NCI-H510A (cell line): ENCODE measurements at regions not wholly inside any gene's neighbourhood (a gene's known extent, or its start where the extent isn't known, plus 50 kb on each side); places are given as distances from the start of the nearest gene placed in this dataset.
"Not testable (repeated sequence)": the region's sequence is repeated elsewhere in the genome, so short reads cannot be mapped to it uniquely, and the experiment has no call there.

Experiments
- DNase-seq: peaks from one replicate; lab custom pipeline; 2025; lab: John Stamatoyannopoulos, UW

DNA sequence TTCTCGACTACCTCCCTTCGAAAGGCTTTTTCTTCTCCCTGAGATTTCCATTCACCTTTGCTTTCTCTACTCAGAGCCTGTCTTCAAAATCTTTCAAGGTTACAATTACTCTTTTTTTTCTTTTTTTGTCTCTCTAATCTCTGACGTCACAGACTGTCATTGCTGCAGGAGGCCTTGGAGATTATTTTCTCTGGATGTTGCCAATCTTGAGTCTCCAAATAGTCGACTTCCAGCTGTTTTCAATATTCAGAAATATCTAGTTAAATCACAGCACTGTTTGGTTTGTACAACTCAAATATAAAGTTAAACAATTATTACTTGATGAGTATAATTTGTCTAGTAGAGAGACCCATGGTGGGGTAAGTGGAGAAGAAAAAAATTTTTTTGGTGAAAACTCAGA is 359.0 kb upstream of the BOD1L1 start:
- DNase-seq, result no peak

DNA sequence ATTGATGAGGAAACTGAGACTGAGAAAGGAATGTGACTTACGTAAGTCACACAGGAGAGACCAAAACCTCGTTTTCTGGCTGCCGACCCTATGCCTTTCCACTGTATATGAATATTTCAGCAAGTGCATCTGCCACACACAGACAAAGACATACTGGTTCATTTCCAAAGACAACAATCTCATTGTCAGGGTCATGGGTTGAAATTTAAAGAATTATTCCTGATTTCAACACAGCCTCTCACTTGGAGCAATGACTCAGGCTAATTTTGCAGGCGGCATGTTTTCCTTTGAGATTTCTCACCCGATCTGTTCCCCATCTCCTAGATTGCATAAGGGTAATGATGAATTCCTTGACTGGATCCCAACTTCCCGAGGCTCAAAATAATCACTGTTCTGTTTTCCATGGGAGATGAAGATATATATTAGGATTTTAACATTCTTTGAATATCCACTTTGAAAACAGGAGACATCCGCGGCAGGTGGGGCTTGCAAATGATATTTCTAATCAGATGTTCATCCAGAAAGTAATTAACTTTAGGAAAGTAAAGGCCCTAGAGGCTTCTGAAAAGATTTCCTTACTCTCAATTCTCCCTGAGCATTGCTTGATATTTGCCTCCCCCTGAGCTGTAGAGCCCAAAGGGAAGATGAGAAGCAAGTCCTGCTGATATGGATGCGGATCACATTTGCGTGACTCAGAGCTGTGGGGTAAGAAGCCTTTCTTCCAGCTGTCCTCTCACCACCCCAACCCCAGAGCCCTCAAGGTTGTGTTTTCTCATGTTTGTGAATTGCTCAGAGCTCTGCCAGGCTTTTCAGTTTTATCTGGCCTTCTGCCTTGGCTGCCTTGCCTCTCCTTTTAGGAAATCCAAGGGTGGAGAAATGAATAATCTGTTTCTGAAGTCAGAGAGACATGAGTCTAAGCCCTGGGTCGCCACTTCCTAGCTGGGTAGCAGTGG is 361.1 kb upstream of the BOD1L1 start:
- DNase-seq, result no peak

DNA sequence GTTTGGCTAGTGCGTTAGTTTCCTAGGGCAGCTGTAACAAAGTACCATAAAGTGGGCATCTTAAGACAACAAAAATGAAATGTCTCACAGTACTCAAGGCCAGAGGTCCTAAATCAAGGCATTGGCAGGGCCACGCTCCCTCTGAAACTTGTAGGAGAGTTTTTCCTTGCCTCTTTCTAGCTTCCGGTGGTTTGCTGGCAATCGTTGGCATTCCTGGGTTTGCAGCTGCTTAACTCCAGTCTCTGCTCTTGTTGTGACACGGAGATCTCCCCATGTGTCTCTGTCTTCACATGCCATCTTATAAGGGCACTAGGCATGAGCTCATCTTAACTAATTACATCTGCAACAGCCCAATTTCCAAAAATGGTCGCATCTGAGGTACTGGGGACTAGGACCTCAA is 362.0 kb upstream of the BOD1L1 start:
- DNase-seq, result no peak

DNA sequence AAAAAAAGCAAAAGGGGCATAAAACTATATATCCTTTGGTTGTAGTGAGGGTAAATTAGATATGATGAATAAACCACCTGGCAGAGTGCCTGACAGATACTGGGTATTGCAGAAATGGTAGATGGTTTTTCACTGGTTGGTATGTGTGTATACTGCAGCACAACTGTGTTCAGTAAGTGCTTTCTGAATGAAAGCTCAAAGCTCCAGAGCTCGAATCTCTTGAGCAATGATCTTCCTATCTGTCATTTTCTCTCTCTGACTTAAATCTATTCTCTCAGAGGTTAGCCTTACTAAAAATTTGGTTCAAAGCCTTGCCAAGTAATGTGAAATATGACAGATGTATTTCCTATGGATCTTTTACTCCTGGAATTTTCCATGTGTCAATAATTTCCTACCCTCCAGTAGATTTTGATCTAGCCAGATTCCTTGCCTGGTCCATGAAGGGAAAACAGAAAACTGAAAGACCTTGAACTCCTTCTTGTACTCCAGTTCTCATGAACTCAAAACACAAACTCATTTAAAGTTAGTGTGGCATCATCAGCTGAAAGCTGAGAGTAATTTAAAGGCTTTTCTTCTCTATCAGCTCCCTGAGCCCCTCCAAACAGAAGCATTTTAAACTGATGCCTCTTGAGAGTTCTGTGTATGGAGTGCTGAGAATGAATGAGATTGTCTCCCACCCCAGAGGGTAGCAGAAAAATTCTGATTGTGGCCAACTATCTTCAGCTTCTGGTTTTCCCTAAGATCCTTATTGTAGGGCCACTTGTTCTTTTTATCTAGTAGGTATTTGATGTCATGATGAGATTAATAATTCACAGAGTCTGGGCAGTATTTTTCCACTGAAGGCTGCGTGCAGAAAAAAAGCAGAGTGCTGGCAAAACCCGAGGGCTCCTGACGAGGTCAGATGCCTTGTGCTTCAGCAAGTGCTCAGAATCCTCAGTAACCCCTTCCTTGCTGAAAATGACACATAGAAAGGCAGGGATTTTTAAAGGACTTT is 363.4 kb upstream of the BOD1L1 start:
- DNase-seq, result no peak

DNA sequence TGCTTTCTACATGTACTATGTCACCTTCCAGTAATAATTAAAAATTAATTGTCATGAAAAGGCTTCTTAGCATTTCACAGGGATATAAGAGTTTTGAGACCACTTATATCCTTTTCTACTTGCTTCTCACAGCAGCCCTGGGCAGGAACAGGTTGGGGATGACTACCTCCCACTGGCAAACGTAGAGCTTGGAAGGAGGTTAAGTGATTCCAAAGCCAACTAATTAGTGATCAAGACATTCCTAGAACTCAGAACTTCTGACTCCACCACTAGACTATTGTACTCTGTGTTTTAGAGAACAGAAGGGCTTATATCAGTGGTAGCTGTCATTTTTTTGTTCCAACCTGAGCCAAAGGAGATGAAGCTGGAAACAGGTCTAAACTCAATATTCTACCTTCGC is 364.5 kb upstream of the BOD1L1 start:
- no peak for DNase-seq

DNA sequence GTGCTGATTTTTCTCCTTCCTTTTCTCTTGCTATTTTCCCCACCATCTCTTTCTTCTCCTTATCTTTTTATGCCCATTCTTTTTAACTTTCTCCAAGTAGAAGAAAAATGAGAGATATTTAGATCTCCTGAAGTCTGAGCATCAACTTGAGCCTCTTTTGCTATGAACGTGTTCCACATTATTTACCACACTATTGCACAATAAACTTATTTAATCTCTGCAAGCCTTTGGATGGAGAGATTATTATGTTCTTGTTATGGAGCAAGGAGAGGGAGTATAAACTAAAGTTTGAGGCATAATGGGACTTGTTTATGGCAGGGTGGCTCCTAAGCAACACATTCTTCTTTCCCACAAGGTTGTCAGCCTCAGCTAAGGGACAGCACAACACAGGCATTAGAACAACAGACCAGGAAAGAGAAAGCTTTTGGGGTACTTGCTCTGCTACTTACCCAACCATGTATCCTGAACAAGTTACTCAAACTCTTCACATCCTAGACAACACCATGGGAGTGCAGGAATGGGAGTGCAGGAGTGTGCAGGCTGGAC is 365.5 kb upstream of the BOD1L1 start:
- DNase-seq, result no peak

DNA sequence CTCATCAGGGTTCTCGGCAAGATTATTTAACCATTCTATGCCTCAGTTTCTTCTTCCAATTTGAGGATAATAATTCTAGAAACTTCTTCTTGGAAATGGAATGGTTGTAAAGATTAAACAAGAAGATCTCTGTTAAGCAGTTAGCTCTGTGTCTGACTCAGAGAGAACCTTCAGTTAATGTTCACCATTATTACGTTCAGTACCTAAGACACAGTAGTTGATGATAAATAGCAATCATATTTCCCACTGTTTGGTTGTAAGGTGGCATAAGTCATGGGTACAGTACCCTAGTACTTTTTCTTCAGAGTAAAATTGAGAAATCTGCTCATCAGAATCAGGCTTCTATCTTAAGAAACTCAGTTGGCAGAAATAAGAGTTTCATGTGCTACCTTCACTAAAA is 366.5 kb upstream of the BOD1L1 start:
- no peak for DNase-seq

DNA sequence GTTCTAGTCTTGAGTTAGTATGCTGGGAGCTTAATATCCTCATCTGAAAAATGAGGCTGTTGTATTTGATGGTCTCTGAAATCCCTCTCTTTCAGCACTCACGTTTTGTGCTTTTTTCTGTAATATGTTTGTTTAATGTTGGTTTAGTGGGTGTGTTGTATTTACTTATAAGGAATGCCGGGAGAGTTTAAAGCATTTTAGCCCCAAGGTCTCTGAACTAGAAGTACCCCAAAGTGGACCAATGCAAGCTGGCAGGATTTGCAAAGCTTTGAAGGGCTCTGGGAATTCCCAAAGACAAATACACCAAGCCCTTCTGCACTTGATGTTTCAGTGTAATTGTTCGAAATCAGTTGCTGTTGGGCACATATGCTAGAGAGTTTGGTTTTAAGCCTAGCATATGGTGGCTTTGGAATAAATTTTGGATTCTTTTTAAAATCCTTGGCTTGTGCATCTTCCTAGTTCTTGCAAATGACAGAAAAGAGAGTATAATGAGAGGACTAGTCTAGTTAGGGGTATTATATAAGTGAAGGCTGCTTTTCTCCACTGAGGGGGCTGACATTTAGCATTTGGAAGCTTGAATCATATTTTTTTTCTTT is 371.4 kb upstream of the BOD1L1 start:
- no peak for DNase-seq

DNA sequence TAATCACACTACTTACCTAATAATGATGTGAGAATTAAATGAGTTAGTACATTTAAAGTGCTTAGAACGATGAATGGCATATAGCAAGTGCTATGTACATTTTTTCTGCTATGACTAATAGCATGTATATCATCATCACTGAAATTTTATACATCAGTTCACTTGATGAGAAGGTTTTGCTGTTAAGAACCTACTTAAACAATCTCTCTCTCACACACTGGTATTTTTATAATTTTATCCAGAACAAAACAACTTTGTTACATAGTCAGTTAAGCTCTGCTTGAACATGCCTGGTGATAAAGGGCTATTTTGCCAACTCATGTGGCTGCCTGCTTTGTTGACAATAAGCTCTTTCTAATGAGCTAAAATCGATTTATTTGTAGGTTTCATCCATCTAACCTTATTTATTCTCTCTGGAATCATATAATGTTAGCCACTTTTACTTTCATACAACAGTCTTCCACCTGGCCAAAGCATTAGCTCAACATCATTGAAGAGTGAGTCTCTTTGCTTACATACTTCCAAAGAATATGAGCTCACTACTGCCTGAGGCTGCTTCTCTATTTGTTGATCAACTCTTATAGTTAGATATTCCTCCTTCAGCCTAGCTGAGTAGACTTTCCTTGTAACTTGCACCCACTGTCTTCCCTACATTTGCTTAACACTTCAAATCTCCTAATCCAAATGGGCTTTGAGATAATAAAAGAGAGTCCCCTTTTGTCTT is 372.7 kb upstream of the BOD1L1 start:
- no peak for DNase-seq

DNA sequence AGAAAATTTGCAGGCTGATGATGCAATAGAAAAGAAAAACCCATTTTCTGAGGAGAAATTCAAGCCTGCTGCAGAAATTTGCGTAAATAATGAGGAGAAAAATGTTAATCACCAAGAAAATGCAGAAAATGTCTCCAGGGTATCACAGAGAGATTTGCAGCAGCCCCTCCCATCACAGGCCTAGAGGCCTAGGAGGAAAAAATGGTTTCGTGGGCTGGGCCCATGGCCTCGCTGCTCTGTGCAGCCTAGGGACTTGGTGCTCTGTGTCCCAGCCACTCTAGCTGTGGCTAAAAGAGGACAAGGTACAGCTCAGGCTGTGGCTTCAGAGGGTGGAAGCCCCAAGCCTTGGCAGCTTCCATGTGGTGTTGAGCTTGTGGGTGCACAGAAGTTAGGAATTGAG is 374.8 kb upstream of the BOD1L1 start:
- not testable (repeated sequence) for DNase-seq

DNA sequence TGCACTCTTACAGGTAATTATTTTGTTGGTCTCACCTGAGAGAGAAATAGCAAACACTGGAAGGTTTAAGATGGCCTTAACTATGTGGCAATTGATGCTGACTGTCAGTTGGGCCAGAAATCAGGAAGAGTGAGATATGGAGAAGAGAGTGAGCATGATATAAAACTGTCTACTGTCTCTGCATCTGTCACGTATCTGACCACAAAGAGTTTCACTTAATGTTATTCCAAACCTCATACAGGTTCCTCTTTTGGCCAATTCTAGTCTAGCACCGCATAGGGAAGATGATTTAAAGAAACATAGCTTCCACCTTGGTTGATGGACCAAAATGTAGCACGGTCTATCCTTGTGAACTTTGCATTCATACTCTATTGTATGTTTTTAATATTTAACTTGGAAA is 381.0 kb upstream of the BOD1L1 start:
- DNase-seq, result no peak

DNA sequence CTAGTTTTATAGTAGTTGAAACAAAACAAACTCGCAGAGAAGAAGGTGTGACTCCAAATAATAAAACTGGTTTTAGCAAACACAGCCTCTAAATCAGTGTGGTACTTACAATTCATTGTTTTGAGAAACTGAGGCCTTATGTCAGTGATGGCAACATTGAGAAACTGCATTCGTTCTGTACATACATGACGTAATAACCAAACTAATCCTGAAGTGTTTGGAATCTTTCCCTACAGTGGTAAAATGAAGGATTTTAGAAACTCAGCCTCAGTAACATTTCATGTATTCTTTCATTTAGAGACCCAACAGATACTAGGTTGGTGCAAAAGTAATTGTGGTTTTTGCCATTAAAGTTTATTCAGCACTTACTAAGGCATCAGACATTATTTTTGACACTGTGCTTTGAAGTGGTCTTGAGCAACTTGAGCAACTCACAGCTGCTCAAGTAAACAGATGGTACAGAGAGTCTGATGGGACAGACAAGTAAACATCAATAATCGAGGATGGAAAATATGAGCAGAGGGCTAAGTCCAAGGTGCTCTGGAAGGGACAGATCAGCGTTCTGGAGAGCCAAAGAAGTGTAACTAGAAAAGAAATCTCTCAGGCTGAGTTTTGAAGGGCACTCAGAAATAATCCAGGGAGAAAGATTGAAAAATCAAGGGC is 390.8 kb upstream of the BOD1L1 start:
- no peak for DNase-seq

DNA sequence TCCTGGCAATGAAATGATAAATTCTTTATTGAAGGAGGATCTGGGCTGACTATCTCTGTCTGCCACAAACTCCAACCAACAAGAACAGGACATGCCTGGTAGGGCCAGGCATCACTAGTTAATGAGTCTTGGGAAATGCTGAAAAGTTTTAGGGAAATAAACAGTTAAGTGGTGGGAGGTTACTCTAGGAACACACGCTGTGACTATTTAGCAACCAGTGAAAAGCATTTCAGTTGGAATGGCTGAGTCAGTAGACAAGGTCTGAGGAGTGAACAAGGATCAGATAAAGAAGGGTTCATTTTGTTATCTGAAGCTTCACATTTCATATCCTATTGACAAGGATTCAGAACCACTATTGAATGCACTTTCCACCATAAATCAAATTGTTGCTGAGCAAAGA is 394.9 kb upstream of the BOD1L1 start:
- no peak for DNase-seq

DNA sequence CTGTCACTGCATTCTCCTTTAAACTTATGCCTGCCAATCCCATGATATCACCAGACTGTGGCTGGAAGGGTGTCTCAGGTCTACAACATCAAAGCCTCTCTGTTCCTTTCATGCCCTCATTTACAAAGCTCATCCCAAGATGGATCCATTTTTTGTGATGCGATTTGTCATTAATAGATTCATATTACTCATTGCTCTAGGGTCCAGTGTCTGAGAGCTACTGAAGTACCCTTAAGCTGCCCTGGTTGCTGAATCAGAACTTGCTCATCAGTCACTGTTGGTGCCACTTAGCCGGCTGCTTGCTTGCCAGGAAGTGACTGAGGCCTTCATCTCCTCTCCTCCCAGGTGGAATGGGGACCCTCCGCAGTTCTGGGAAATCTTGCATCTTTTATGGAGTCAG is 395.5 kb upstream of the BOD1L1 start:
- no peak for DNase-seq

DNA sequence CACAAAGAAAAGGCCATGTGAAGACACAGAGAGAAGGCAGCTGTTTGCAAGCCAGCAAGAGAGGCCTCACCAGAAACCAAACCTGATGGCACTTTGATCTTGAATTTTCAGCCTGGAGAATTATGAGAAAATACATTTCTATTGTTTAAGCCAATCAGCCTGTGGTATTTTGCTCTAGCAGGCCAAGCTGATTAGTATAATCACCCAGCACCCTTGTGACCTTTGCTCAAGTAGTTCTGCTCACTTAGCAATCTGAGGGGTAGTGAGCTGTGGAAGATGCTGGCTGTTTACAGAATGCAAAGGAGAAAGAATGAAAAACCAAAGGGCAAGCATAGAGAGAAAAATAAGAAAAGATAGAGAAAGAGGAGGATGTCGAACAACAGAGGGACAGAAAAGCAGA is 396.4 kb upstream of the BOD1L1 start:
- DNase-seq, result no peak

DNA sequence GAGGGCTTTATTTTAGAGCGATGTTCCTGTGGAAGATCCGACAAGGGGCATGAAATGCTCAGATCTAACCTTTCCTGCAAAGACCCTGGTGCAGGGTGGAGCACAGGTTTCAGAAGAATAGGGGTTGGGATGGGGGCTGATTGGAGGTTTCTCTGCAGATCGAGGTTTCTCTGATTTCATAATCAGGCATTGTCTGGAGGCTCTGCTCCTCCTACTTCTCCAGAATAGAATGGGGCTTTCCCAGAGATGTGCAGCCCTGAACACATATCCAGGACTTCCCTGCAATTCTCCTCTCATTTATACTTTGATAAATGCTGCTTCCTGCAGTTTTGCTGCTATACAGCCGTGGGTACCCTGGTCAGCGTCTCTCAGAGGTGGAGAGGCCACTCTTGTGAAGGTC is 397.6 kb upstream of the BOD1L1 start:
- no peak for DNase-seq

DNA sequence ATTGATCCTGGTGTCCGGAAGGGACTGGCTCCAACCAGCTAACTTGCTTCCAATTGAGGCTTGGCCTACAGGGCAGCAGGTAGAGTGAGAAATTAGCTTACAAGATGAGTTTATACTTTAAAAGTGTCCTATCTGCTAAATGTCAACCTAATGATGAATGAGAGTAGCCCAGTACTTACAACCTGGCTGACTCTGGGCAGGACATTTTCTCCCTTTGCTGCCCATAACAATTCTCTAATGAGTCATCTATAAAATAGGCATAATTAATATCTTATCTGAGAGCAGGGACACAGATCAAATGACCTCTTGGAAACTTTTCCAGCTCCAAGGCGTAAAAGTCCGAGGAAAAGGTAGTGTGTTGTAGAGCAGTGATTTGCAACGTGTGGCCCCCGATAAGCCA is 398.4 kb upstream of the BOD1L1 start:
- DNase-seq, result no peak

DNA sequence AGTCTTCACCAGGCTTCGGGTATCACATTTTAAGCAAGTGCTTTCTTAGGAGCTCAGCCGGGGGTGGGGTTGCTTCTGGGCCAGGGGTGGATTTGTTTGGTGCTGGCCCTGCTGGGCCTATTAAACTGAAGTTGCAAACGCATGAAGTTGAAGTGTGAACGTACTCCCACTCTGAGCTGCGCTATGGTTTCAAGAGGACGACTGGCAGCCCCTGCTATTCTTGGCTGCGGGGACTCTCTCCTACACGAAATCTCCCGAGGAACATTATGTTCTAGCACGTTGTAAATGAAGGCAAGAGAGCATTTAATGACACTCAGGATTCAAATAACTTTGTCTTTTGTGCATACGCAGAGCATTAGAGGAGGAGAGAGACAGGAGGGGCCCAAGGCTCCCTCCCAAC is 401.3 kb upstream of the BOD1L1 start:
- no peak for DNase-seq

DNA sequence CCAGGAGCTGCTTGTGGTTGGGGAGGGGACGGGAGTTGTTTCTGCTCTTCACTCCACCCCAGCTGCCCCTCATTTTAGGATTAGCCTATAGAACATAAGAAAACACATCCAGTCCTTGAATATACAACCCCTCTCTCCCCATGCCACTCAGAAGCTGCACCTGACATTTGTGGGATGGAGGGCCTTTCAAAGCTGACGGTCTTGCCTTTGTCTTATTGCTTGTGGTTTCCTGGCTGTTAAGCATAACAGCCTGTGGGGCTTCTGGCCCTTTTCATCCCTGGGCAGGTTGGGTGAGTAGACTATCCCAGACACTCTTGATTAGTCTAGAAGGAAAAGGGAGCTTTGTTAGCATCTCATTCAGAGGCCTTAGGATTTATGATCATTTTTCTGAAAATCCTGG is 407.6 kb upstream of the BOD1L1 start:
- DNase-seq, result no peak

DNA sequence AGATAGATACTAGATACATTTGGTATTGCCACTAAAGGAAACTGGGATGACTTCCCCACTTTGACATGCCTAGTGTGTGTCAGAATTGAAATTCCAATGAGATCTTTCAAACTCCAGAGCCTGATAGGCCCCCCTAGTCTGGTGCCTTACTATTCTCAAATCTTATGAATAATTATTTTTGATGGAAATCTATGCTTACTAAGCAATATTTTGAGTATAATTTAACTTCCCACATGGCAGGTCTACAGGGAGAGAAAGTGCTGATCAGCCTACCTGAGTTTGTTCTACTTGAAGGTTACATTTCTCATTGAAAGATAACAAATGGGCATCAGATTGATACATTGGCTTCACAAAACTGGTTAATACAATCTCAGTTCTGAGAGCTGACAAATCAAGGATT is 415.7 kb upstream of the BOD1L1 start:
- DNase-seq, result no peak

DNA sequence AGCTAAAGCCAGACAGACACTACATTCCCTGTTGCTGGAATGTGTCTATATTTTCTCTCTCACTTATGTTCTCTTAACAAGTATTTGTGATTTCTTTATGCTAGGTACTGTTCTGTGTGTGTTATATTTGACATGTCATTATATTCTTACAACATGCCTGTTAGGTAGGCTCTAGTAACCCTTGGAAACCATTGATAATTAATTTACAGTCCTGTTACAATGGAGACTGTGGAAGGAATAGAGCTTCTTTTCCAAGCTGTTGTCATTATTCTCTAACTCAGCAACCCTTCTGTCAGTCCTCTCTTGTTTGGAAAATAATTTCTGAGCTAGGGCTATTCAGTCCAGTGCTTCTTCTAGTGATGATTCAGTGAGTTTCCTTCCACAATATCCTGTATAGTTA is 419.1 kb upstream of the BOD1L1 start:
- DNase-seq, result no peak
